Stimulated activated CD8-positive, alpha-beta memory T cell treated with anti-CD3 and anti-CD28 coated beads, Interleukin-12 subunit alpha, Interleukin-12 subunit beta, amount 100 ng/mL, for 4 hours (primary cell): ENCODE measurements at regions not wholly inside any gene's neighbourhood (a gene's known extent, or its start where the extent isn't known, plus 50 kb on each side); places are given as distances from the start of the nearest gene placed in this dataset.
"Not testable (repeated sequence)": the region's sequence is repeated elsewhere in the genome, so short reads cannot be mapped to it uniquely, and the experiment has no call there.

Experiments
- DNase-seq: peaks from one replicate; pipeline ENCODE4 v3.0.0-alpha.2; 2020; ENCODE audit warnings: low read depth

DNA sequence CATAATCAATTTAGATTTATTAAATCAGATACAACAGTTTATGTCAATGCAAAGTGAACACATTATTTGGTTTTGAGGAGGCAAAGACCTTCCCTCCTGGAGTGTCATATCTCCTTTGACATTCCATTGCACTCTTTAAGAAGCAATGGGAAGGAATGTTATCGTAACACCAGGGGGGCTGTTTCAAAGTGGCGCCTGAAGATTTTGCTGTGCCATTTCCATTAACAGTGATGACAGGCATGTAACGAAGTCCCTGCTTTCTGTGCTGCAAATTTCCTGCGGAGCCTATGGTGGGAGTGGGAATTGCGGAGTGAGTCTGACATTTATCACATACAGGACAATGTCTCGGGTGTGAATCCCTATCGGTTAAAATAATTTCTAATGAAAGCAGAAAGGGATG is 499.6 kb upstream of the RAB6C start:
- DNase-seq = no peak

DNA sequence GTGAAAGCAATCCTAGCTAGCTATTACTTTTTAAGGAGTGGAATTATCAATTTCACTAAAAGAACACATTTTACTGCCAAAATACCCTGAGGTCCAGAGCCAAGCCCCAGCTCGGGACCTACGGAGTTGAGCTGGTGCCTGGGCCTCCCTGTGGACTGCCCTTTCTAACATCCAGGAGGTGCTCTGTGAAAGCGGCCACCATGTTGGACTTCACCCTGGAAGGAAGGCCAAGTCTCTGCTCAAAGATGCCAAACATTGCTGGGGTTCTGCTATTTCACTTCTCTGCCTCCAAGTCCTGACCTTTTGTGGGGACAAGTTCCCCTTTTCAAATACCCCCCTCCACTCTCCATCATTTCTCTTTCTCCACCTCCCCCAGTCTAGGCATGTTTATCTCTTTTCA is 498.7 kb upstream of the RAB6C start:
- DNase-seq = no peak

DNA sequence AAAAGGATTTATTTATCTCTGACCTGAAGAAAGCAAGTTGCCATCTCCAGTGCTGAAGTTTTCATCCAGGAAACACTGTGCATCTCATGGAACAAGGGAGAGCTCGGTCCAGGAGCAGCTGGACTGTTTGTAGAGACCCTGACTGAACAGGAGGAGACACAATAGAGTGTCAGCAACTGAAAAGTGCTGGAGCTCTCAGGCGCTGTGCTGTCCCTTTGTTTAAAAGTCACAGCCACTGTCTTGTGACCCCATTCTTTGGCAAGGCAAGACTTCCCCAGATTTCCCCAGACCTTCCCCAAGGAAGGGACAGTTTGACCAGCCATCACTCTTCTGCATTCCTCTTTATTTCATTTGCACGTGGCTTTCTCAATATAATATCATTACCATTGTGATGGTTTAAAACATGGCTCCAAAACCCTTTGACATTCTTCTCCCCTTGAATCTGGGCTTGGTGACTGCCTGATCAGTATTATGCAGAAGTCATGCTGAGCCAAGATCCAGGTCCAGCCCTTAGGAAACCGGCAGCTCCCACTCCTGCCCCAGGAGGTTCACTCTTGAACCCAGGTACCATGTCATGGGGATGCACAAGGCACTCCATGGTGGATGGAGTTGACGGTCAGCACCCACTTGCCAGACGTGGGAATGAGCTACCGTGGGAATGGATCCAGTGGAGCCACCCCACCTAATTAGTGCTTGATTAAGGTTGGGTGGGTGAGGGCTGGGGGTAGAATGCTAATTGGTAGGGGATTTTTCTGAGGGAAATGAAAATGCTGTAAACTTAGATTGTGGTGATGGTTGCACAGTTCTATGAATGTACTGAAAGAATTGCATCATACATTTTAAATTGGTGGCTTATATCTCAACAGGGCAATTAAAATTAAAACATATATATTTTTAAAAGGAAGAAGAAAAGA is 497.9 kb upstream of the RAB6C start:
- no peak for DNase-seq

DNA sequence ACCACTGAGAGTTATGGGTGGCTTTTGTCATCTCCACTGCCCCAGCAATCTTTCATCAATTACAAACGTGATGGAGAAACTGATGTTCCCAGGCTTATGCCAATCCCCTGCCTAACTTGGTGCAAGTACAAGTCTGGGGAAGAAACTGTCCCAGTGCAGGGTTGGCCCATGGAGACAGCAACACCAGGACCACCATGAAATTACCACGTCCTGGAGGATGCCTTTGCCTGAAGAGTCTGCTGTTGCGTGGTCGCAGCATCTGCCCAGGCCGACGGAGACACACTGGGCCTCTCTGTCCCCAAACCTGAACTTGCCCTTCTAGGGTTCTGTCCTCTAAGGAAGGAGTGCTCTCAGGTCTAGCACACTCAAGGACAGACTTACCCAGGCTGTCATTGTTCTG is 496.8 kb upstream of the RAB6C start:
- no peak for DNase-seq

DNA sequence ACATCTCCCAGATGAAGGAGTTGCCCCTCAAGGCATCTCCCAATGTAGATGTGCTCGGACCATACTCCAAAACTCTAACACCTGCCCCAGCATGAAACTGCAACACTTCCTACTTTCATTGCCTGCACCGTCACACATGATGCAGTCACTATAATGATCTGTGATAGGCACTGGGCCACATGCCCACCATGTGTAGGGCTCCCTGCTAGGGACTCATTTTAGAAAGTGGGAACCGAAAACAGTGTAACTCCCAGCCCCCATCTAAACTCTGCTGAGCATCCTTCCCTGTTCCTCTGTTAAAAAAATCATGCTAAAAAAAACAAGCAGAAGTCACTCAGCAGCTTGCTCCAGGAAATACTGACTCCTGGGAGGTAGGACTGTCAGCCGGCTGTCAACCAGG is 496.1 kb upstream of the RAB6C start:
- no peak for DNase-seq

DNA sequence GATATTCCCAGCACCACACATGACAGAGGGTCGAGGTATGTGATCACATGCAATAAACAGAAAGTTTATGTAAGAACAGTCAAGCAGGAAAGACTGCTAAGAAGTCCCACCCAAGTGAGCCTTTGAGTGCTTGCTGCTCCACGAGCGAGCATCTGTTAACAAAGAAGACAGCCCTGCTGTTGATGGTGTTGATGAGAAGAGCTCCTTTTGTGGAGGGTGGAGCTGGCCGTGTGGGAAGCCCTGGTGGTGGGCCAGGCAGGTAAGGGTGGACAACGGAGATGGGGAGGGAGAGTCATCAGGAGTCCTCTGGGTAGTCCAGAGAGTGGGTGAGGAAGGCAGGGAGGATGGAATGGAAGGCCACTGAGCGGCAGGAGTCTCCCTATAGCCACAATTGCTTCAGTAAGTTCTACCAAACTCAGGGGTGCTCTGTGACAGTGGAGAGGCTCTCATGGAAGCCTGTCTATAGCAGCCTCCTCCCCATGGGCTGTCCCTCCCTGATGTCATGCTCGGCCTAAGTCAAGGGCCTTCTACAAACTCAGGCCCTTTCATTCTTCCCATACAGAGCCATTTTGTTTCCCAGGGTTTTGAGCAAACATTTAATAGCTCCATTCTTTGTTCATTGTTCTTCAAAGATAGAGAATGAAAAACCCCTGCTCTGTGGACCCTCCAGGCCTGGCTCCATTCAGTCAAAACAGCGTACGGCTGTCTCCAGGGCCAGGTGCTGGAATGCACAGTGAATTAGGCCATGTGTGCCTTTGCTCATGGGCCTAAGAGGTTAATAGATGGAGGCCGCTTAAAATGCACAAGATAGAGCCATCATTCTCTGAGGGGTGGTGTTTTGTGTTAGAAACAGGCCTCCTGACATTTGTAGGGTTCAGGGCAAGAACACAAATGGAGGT is 494.2 kb upstream of the RAB6C start:
- DNase-seq = no peak

DNA sequence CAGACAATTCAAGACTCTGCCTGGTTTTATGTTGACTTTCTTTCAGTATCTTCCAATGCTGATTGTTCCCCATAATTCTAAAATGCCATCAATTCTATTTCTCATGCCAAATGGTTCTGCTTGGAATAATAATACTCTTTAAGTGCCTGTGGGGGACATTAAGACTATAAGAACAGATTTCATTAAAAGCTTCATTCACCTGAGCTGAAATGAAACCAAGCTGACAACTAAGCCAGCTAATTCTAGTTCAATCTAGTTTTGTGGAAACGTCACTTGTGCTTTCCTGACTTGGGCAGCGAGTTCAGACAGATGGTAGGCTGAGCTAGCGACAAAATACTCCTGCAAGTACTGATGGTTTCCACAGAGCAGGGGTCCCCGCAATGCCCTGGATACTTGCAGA is 491.1 kb upstream of the RAB6C start:
- DNase-seq = no peak

DNA sequence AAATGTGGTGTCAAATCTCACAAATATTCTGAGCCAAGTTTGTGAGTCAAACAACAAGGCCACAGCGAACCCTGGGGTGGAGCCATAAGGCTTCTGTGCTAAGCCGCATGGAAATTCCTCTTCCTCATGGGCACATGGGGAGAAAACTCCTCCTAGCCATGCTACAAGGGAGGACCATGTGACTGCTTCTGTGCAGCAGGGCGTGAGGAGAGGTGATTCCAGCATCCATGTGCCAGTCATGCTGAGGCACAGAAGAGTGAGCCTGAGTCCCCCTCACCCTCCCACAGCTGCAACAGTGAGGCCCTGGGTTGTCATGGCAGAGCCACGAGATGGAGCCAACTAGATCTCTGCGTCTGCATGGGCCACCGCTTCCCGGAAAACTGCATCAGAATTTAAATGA is 488.8 kb upstream of the RAB6C start:
- DNase-seq = no peak

DNA sequence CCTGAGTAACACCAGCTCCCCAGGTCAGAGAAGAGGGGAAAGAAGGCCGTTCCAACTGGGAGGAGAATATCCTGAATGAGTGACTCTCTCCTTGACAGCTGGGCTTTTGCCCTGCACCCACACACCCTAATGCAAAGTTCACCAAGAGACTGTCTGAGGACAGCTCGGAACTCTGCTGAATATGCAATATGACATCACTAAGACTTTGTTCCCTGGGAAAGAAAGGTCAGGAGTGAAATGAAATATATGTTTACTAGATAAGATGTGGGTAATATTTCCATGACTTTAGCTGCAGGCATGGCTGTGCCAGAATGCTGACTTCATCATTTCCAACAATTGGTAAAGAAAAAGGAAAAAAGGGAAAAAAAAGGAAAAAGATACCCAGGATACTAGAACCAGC is 488.2 kb upstream of the RAB6C start:
- no peak for DNase-seq

DNA sequence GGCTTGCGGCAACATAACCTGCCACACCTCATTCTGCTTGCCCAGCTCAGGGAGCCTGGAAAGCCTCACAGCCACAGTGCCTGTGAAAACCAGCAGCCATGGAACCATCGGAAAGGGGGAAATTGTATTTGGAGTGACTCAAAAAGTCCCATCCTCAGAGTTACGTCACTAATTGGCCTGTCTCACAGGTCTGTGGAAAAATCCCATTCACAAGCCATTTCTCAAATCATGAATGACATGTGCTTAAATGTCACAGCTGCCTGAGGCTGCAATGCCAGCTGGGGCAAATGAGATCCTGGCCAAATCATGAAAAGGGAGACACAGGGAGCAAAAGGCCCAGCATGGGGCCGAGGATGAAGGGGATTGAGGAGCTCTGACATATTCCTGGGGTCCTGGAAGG is 486.9 kb upstream of the RAB6C start:
- DNase-seq = no peak

DNA sequence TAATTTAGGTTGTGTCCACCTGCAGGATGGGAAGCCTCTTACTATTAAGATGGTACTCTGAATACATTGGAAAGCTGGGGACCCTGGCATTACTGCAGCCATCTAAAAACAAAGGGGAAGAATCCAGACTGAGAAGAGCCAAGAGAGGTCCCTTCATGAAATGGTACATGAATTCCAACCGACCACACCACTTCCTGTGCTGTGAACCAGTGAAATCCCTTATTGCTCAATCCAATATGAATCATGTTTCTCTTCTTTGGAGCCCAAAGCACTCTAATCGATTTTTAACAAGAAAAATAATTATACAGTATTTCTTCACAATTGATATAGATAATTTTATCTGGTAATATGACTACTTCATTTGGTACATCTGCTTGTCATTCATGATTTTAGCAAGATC is 479.7 kb upstream of the RAB6C start:
- DNase-seq = no peak

DNA sequence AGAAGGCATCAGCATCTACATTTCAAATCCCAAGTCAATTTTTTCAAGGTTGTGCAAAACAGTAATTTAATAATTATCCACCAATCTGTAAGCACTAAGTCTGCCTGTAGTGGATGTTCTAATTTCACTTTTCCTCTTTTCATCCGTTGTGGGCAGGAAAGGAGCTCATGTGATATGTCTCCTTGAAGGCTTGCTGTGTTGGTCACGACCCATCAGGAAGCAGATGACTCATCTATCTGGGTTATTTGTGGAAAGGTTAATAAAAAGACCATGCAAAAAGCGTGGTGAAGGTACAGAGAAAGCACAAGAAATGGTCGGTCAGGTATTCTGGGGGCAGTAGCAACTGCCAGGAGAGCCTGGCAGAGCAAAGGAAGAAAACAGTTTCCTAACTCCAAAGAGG is 476.7 kb upstream of the RAB6C start:
- DNase-seq = no peak

DNA sequence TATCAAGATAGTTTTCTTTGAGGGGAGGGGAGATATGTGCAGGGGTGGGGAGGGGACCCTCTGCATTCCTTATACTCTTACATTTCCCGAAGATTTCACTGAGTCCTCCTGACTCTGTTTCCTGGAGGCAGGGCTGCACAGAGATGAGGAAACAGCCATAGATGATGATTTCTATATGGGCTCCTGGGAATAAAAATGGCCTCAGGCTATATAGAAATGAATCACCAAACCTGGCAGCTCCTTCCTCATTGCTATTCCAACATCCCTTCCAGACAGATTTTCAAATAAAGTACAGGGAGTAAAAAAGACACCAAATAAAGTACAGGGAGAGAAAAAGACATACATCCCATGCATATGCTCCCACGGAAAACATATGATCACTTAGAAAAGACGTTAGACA is 474.8 kb upstream of the RAB6C start:
- no peak for DNase-seq

DNA sequence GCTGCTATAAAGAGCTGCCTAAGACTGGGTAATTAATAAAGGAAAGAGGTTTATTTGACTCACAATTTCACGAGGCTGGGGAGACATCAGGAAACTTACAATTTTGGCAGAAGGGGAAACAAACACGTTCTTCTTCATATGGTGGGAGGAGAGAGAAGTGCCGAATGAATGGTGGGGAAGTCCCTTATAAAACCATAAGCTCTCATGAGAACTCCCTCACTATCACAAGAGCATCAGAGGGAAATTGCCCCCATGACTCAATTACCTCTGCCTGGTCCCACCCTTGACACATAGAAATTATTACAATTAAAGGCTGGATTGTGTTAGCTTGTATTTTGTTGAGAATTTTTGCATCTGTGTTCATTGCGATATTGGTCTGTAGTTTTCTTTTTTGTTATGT is 460.5 kb upstream of the RAB6C start:
- no peak for DNase-seq

DNA sequence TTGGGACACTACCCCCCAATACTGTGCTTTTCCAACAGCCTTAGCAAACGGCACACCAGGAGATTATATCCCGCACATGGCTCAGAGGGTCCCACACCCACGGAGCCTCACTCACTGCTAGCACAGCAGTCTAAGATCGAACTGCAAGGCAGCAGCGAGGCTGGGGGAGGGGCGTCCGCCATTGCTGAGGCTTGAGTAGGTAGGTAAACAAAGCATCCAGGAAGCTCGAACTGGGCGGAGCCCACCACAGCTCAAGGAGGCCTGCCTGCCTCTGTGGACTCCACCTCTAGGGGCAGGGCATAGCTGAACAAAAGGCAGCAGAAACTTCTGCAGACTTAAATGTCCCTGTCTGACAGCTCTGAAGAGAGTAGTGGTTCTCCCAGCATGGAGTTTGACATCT is 447.3 kb upstream of the RAB6C start:
- not testable (repeated sequence) for DNase-seq

DNA sequence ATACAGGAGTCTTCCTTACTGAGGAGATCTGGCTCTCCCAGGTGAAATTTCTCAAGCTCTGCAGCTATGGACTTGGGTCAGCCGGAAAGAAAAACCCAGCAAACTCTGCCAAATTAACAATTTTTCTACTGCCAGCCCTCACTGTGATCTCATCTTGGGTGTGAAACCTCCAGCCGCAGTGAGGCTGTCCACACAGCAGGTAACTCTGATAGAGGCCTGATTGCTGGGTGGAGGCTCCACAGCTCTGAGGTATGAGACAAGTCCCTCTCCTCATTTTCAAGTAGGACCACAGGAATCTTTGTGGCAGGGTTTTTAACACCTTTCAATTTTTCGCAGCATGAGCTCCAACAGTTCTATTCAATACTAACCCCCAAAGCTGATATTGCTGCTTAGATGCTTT is 430.6 kb upstream of the RAB6C start:
- DNase-seq = no peak

DNA sequence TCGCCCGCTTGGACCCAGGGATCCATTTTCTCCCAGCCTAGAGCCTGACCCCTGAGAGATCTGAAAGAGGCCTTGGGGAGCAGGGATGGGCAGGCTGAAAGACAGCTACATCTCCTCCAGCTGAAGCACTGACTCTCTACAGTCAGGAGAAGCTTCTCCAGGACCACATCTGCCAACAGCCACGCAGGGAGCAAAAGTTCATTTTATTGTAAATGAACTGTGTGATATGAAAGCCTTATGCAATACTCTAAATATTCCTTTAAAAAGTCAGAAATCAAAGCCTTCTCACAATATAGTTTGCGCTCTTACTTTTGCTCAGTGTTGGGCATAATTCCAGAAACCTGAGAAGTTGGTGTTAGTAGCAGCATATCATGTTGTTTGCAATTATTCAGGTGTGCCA is 428.9 kb upstream of the RAB6C start:
- no peak for DNase-seq

DNA sequence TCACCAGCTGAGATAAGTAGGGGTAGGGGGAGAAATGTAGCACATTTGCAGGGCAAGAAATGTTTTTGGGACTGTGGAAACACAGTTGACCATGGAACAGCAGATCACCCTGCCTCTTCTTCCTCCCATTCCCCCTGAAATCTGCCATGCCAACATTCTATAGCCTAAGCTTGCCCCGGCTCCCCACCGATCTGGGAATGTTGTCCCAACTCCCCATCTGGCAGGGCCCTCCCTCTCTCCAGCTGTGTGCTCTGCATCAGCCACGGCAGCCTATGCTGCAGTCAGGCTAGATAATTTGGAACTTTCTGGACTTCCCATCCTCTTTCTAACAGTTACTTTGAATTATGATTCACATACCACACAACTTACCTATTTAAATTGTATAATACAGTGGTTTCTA is 425.1 kb upstream of the RAB6C start:
- DNase-seq = no peak

DNA sequence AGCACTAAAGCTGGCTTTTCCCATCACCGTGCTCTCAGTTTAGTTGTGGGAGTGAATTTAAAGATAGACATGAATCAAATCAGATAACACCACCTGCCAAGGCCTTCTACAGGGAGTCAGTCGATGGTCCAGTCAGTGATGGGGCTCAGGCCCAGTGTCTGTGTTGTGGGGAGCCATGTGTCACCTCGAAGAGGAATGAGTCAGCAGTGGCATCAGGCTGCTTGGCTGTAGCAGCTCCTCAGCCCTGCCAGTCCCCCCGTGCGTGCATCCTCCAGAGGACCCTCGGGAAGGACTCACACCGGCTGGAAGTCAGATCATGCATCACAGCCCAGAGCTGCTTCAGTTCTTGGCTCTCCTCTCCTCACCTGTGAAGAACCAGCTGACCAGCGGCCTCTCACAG is 420.4 kb upstream of the RAB6C start:
- no peak for DNase-seq

DNA sequence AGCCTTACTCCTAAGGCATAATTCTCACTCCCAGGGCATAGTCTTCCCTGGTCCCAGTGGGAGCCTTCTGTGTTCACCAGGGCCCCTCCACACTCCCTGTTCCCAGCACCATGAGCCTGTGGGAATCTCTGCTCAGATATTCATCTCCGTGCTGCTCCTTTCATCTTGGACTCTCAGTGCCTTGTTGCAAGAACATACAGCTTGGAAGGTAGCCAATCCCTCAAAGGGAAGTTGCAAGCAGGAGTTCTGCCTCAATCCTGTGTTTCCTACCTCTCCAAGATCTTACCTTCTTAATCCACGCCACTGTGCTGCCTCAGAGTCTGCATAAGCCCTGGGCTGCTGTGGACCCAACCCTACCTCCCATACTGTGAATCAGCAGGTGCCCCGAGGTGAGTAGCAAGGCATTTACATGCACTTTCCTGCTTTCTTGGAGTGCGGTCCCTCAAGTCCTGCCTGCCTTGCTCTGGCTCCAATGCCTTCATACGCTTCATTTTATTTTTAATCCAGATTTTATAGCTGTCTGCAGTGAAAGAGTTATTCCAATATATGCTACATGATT is 413.8 kb upstream of the RAB6C start:
- no peak for DNase-seq

DNA sequence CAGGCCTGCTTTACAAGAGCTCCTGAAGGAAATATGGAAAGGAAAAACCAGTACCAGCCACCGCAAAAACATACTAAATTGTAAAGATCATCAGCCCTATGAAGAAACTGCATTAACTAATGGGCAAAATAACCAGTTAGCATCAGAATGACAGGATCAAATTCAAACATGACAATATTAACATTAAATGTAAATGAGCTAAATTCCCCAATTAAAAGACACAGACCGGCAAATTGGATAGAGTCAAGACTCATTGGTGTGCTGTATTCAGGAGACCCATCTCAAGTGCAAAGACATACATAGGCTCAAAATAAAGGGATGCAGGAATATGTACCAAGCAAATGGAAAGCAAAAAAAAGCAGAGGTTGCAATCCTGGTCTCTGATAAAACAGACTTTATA is 408.7 kb upstream of the RAB6C start:
- not testable (repeated sequence) for DNase-seq

DNA sequence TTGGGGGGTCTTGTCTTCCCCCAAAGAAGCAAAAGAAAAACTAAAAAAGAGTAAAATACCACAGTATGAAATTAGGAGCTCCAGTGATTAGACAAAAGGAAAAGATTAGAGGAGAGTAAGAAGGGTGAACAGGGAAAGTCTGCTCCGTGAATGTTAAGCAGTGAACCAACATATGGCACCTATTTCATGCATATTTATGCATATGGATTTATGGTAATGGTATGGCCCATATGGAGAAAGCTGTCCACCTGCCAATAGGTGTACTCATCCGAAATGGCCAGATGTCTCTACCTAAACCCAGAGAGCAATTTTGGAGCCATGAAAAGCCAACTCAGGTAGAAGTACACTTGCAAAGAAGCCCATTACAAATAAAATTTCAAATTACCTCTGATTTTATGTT is 404.0 kb upstream of the RAB6C start:
- no peak for DNase-seq

DNA sequence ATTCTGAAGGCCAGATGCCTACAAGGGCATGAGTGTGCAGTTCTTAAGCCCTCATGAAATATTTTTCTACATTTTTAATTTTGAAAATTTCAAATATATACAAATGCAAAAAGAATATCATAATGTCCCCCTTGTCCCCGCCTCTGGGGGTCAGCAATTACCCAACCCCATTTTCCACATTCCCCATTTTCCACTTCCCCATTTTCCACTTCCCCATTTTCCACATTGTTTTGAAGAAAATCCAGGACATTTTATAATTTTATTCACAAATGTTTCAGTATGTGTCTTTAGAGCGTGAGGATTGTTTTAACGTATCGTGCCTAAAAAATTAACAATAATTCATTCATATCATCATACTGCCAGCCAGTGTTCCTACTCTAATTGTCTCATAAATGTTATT is 403.6 kb upstream of the RAB6C start:
- DNase-seq = no peak
